Esophagus squamous epithelium (tissue), 5 donors: ENCODE measurements at regions not wholly inside any gene's neighbourhood (a gene's known extent, or its start where the extent isn't known, plus 50 kb on each side); places are given as distances from the start of the nearest gene placed in this dataset.

Experiments
- DNase-seq: peaks from one replicate; lab custom pipeline; 2025; lab: John Stamatoyannopoulos, UW
- H3K27ac ChIP-seq, 4 donors: fragments of 200-600 bp; sonication (generic); one replicate each; pipeline ENCODE4 v1.5.1; 2016 to 2019; ENCODE audit warnings: mild to moderate bottlenecking in 1 of 4
- H3K27me3 ChIP-seq, 4 donors: fragments of 200-600 bp; sonication (generic); 1 replicate in 3 of 4; 2 replicates in 1 of 4; pipeline versions ENCODE4 v1.5.1 to v1.6.0; 2017 to 2021; ENCODE audit warnings: antibody characterized with exemption in 1 of 4
- H3K36me3 ChIP-seq, 3 donors: fragments of 200-600 bp; sonication (generic); one replicate each; pipeline ENCODE4 v1.5.1; 2016 to 2019
- H3K4me1 ChIP-seq, 3 donors: fragments of 200-600 bp; sonication (generic); one replicate each; pipeline ENCODE4 v1.5.1; 2017 to 2019
- H3K4me3 ChIP-seq, 4 donors: fragments of 200-600 bp; sonication (generic); 1 replicate in 3 of 4; 2 replicates in 1 of 4; pipeline ENCODE4 v1.5.1; 2016 to 2019; ENCODE audit warnings: mild to moderate bottlenecking in 2 of 4, moderate library complexity in 1 of 4
- H3K9me3 ChIP-seq, 3 donors: fragments of 200-600 bp; sonication (generic); one replicate each; pipeline ENCODE4 v1.5.1; 2016 to 2019
- POLR2A ChIP-seq, 4 donors: fragments of 450-650 bp; IDR thresholded peaks; one replicate each; pipeline ENCODE4 v1.6.1; 2017; ENCODE audit warnings: antibody characterized with exemption in 4 of 4, mild to moderate bottlenecking in 4 of 4, moderate library complexity in 3 of 4
- WGBS, 2 donors: methylation state at CpG; one replicate each; pipeline ENCODE4 v1.1.5; 2018; 5-methylcytosine and 5-hydroxymethylcytosine counted together
- intact Hi-C: fragments of 100-400 bp; cut with DNase I; formaldehyde crosslinking; loops from one replicate; pipeline ENCODE4 v1.15.0; 2022
- TF ChIP-seq, protein P1 (sequence below), 6 experiments: fragments of 450-650 bp in 4 of 6; fragments of 200-600 bp in 2 of 6; sonication (generic) in 2 of 6; IDR thresholded peaks; one replicate each; pipeline ENCODE4 v1.5.1; 2016 to 2019; ENCODE audit warnings: antibody characterized with exemption in 6 of 6, mild to moderate bottlenecking in 4 of 6, moderate library complexity in 4 of 6
- donor health status: DM: yes; HTN: yes; CAD: no.

DNA sequence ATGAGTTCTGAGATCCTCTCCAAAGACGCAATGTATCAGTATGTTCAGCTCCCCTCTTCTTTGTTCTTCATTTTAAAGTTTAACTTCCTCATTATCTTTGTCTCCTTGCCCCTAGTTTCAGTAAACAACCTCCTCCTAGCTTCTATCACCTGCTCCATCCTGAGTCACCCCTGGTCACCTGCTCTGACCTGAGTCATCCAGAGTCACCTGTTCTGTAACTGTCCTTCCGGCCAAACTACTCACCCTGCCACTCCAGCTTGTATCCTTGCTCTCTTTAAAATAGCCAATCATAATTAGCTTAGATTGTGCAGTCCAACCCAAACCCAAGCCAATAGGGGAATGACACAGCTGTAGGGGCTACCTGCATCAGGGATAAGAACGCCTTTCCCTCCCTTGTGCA lies 332.0 kb downstream of the OLFM3 start:
- Histone ChIP-seq H3K36me3 (no peaks in the 10 kb centered on the region), H3K9me3 (peaks cover 0 to 9% (median 0%) of the 10 kb centered on the region in 3 donors)

DNA sequence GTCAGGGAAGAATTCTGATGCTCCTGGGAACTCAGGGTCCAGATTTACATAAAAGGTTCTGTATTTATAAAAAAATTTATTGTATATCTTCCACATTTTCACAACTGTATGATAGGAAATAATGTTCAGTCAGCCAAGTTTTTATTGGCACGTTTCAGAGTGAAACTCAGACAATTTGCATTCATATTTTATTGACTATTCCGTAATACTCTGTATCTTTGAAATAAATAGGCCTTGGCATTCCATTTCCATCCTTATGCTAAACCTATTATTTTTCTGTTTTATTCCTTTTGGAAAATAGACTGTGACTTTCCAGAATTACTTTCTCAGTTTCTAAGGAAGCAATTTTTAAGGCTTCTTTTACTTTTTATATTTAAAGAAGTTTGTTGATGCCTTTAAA lies 329.0 kb downstream of the OLFM3 start:
- no peak overlapping the region for H3K4me3 ChIP-seq
- DNase-seq = no peak
- H3K27me3 ChIP-seq = no peaks in the 10 kb centered on the region
- H3K36me3 ChIP-seq = no peaks in the 10 kb centered on the region
- no peak overlapping the region for H3K27ac ChIP-seq
- H3K9me3 ChIP-seq = no peaks in the 10 kb centered on the region
- no peaks in the 10 kb centered on the region for H3K4me1 ChIP-seq
- intact Hi-C loops = no loop called here
- TF ChIP-seq, protein P1, sequence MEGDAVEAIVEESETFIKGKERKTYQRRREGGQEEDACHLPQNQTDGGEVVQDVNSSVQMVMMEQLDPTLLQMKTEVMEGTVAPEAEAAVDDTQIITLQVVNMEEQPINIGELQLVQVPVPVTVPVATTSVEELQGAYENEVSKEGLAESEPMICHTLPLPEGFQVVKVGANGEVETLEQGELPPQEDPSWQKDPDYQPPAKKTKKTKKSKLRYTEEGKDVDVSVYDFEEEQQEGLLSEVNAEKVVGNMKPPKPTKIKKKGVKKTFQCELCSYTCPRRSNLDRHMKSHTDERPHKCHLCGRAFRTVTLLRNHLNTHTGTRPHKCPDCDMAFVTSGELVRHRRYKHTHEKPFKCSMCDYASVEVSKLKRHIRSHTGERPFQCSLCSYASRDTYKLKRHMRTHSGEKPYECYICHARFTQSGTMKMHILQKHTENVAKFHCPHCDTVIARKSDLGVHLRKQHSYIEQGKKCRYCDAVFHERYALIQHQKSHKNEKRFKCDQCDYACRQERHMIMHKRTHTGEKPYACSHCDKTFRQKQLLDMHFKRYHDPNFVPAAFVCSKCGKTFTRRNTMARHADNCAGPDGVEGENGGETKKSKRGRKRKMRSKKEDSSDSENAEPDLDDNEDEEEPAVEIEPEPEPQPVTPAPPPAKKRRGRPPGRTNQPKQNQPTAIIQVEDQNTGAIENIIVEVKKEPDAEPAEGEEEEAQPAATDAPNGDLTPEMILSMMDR (IDR thresholded peaks at IDR 0.05) = no peak
- no peak for TF ChIP-seq POLR2A (IDR thresholded peaks at IDR 0.05)
- 52 to 56% methylated on average over 2 of the region's 2 CpGs for WGBS, 2 donors

More for the DNA sequence above, 332.0 kb downstream of the OLFM3 start:
- H3K4me1 ChIP-seq = no peaks in the 10 kb centered on the region
- intact Hi-C loops = no loop called here
- no peak for DNase-seq
- H3K4me3 ChIP-seq = no peak overlapping the region
- 68 to 75% methylated on average over 3 of the region's 3 CpGs for WGBS, 2 donors
- TF ChIP-seq POLR2A (IDR thresholded peaks at IDR 0.05) = no peak
- TF ChIP-seq, protein P1 (IDR thresholded peaks at IDR 0.05) = no peak
- H3K27me3 ChIP-seq = no peaks in the 10 kb centered on the region
- H3K27ac ChIP-seq = no peak overlapping the region

DNA sequence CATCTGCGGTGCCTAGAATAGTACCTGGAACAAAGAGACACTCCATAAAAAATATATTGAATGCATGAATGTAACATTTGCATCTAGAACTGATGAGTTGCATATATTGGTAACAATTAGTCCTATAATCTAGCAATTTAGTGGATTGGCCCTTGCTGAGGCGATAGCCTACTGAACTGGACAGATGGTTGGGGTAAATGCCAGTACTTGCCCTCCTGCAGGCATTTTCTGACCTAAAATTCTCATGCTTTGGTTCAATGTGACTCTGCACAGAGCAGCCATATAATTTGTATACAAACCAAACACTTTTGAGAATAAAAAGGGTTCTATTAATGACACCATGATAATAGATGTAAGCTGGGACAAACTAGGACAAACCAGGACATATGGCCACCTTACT lies 313.6 kb downstream of the OLFM3 start:
- intact Hi-C loops = no loop called here
- no peaks in the 10 kb centered on the region for H3K27me3 ChIP-seq
- H3K9me3 ChIP-seq = no peaks in the 10 kb centered on the region
- no peaks in the 10 kb centered on the region for H3K4me1 ChIP-seq
- no peak for DNase-seq
- TF ChIP-seq, protein P1 (IDR thresholded peaks at IDR 0.05) = no peak
- no peak for TF ChIP-seq POLR2A (IDR thresholded peaks at IDR 0.05)
- H3K27ac ChIP-seq = no peak overlapping the region
- 69 to 73% methylated on average over 2 of the region's 2 CpGs for WGBS, 2 donors
- no peak overlapping the region for H3K4me3 ChIP-seq
- no peaks in the 10 kb centered on the region for H3K36me3 ChIP-seq

DNA sequence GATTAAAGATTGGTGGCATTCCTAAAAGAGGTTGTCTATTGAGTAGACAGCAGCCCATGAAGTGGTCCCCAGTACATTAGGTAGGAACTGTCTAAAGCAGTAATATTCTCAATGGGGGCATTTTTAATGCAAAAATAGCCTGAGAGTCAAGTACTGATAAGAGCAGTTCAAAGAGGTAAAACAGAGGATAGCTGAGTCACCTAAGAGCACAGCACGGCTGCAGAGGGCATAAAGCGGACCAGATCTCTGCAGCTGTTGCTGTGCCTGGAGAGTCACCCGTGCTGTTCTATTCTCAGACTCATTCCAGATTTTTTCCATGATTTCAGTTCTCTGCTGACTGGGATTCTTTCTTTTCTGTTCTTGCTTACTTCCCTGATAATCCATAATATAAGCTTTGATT lies 313.2 kb downstream of the OLFM3 start:
- H3K36me3 ChIP-seq = no peaks in the 10 kb centered on the region
- no peaks in the 10 kb centered on the region for H3K27me3 ChIP-seq
- no peak overlapping the region for H3K27ac ChIP-seq
- no peak overlapping the region for H3K4me3 ChIP-seq
- H3K9me3 ChIP-seq = no peaks in the 10 kb centered on the region
- TF ChIP-seq, protein P1 (IDR thresholded peaks at IDR 0.05) = no peak
- TF ChIP-seq POLR2A (IDR thresholded peaks at IDR 0.05) = no peak
- intact Hi-C loops = no loop called here
- H3K4me1 ChIP-seq = no peaks in the 10 kb centered on the region
- no peak for DNase-seq
- WGBS, 2 donors = 73 to 80% methylated on average over 3 of the region's 3 CpGs

DNA sequence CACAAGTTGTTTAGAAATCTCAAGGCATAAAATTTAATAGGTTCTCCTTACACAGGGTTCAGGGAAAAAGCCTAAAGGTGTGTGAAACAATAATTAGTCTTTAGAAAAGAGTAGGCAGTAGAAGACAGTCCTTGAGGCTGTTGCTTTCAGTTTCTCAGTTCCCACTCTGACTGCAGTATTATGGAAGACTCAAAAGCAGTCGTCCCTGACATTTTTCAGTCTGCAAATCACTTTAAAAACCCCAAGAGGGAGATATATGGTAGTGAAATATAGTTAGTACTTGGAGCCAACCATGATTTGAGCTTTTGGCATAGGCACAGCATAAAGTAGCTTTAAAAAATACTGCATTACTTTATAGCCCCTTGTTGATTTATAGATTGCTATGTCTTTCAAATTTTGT lies 299.7 kb downstream of the OLFM3 start:
- intact Hi-C loops = no loop called here
- no peak for DNase-seq
- WGBS, 2 donors = 0% methylated on average over 1 of the region's 1 CpG
- no peaks in the 10 kb centered on the region for H3K9me3 ChIP-seq
- no peaks in the 10 kb centered on the region for H3K4me1 ChIP-seq
- H3K27me3 ChIP-seq = no peaks in the 10 kb centered on the region
- H3K4me3 ChIP-seq = no peak overlapping the region
- TF ChIP-seq, protein P1 (IDR thresholded peaks at IDR 0.05) = no peak
- TF ChIP-seq POLR2A (IDR thresholded peaks at IDR 0.05) = no peak
- H3K27ac ChIP-seq = no peak overlapping the region
- H3K36me3 ChIP-seq = no peaks in the 10 kb centered on the region
